Superior temporal gyrus (tissue), 1 donor: ENCODE measurements at regions not wholly inside any gene's neighbourhood (a gene's known extent, or its start where the extent isn't known, plus 50 kb on each side); places are given as distances from the start of the nearest gene placed in this dataset.
A peak's percentile ranks its signal among the peaks of the same experiment; 100 is the strongest.

Experiments
- DNase-seq: peaks from one replicate; pipeline ENCODE4 v3.0.0-alpha.2; 2016; ENCODE audit errors: extremely low spot score

DNA sequence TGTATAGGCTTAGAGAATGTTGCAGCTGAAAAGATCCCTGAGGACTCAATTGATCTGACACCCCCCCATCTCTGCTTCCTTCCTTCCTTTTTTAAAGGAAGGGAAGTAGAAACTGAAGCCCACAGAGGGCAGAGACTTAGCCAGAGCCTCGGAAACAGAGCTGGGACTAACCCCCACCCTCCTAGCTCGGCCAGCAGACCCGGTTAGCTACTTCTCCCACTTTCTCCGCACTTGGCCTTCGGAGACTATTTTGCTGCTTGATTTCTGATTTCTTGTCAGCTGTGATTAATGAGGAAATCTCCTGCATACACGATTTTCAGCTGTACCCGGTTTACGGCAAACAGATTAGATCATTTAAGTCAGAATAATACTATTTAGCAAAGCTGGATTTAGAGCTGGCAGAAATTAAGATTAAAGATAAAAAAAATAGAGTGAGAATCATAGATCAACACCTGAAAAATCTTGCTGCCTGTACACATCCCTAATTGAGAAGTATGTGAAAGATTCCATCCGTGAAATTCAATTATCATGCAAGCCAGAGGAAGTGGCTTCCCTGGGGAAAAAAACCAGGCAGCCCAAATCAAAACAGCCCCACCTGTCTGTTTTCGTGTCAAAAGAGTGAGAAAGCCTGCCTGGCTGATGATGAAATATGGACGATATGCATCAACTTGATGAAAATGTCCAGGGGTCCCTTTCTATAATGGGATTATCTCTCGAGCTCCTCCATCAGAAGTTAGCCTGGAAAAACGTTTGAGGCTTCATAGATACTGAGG, 159.5 kb upstream of the SHB start:
- DNase-seq = no peak

DNA sequence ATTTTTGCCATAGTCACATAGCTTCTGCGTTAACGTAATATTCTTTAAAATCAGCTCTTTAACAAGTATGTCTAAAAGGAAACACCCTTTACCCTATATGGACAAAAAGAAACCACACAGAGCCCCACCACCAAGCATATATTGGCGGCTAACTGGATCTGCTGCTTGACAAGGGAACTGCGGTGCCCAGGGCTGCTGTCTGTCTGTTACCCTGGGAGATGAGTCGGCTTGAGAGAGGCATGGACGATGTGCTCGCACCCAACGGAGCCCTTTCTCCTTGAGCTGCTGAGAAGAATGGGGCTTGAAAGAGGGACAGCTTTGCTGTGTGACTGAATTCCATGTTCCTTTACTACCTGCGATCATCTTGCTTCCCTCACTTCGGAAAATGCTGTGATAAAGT, 158.6 kb upstream of the SHB start:
- no peak for DNase-seq

DNA sequence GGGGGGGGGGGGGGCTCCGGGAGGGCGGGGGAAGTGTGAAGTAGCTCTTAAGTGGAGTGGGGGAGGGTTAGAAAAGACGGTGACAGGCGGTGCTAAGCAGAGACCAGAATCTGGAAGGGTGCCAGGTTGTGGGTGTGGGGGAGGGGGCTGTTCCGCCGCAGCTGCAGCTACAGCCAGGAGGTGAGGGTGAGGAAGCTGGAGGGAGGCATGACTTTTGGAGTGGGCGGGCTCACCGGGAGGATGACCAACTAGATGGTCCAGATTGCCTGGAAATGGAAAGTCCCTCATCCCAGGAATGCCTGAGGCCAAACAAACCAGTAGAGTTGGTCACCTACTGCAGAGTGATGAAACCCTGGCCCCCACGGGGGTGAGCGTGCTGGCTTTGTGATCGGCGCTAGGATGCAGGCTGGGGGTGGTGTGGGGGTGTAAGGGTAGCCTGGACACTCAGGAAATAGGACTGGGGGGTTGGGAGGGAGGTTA, 158.1 kb upstream of the SHB start:
- no peak for DNase-seq

DNA sequence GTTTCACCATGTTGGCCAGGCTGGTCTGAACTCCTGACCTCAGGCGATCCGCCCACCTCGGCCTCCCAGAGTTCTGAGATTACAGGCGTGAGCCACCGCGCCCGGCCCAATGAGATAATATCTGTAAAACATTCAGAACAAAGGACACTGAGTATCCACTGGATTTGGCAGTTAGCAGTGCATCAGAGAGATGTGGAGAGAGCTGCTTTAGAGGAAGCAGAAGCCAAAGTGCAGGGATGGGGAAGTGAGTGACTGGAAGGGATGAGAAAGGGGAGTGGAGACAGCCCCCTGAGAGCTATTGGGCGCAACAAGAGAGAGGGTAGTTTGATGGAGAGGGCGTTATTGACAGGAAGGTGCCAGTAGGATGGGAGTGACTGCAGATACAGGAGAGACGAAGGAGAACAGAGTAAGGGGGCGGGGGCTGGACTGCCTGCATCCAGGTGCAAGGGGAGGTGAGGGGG, 157.5 kb upstream of the SHB start:
- DNase-seq = no peak

DNA sequence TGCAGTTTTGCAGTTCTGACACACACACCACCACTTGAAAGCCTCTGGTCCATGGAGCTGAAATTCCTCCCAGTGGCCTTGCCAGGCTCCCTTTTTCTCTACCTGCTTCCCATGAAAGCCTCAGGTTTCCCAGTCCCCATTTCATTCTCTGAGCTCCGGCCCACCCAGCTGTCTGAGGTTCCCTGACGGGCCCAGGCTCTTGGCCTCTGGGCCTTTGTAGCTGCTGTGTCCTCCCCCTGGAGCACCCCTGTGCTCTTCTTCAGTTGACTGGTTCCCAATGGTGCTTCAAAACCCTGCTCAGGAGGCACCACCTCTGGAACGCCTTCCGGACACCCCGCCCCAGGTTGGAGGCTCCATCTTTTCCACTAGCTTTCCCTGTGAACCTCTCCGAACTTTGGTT, 155.9 kb upstream of the SHB start:
- no peak for DNase-seq

DNA sequence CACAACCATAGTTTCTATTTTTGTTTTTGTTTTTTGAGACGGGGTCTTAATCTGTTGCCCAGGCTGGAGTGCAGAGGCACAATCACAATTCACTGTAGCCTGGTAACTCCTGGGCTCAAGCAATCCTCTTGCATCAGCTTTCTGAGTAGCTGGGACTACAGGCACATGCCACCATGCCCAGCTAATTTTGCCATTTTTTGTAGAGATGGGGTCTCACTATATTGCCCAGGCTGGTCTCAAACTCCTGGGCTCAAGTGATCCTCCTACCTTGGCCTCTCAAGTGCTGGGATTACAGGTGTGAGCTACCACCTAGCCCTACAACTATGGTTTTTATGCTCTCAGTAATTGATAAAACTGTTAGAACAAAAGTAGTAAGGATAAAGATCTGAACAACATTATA, 147.5 kb upstream of the SHB start:
- DNase-seq = no peak

DNA sequence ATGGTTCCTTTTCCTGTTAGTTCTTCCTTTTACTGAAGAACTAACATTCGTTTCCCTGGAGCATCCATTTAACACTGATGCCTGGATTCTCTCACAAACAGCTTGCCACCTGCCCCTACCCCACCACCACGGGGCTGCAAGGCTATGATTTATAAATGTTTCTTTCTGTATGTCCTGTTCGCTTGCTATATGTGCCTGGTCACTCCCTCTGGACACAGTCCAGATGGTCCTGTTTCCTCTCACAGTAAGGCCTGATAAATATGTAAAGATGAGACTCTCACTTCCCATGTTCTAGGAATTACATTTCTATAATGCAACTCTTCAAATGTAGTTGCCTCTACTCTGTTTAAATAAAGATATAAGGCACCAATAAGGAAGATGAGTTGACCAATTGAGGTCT, 146.4 kb upstream of the SHB start:
- DNase-seq = no peak

DNA sequence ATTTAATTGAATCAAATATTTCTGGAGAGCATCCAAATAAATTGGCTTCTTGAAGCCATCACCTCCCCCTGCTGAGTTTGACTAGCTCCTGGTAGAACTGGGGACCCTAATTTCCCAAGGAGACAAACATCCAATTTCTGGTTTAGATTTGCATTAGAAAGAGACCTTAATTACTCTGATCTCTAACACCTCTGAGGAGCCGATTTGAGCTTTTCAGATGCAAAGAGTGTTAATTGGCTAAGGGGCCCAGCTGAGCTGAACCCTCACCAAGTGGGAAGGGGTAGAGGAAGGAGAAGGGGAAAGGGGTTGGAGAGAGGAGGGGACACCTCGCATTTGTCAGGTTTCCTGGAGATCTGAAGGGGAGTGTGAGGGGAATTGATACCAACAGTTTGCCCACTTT, 145.4 kb upstream of the SHB start:
- DNase-seq = no peak

DNA sequence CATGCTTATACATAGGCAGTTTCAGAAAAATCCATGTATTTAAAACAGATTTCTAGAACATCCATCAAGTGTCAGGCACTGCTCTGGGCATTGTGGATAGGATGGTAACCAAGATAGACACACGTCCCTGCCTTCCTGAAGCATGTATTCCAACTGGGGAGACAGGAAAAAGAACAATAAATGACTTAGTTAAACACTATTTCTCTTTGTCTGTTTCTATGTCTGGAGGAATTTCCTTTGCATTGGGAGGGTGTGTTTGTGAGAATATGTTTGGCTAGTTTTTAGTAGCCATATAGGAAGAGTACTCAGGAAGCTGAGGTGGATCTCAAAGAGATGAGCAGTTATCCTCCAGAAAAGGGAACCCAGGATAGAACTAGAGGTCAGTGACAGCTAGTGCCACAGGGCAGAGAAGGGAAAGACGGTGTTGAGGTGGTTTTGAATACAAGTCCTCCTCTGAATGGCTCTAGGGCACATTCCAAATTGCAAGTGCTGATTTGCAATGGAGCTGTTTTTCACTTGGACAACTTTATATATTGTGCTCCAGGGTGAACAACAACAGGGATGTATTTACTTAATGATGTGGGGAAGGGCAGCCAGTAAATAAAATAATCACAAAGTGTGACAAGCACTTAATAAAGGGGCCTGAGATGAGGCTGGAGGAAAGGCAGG, 144.7 kb upstream of the SHB start:
- DNase-seq = no peak

DNA sequence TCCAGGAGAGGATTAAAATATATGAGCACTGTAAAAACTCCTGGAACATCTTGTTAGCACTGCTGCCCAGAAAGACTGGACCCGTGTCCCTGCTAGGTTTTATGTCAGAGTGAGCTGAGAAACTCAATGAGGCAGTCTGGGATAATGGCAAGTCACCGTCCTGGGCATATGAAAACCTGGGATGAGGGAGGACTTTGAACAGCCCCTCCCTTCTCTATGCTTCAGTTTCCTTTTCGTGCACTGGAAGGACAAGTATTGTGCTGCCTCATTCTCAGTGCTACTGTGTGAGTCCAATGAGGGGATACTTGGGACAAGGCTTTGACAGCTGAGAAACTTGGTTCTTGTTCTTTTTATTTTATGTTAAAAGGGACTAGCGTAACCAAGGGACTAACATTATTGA, 143.0 kb upstream of the SHB start:
- no peak for DNase-seq

DNA sequence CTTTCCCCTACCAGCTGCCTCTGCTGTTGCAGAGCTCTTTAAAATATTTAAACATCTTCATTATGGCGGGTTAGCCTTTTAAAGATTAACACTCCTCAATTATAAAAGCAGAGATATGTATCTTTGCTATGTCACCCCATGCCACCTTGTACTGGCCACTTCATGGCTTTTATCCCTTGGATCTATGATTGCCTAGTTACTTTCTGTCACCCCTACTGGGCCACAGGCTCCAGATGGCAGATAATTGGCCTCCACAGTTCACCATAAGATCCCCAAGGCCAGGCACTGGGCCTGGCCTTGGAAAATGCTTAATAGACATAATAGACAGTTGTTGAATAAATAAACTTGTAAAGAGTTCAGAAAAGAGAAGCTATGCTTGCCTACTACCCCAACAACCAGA, 142.0 kb upstream of the SHB start:
- DNase-seq = no peak

DNA sequence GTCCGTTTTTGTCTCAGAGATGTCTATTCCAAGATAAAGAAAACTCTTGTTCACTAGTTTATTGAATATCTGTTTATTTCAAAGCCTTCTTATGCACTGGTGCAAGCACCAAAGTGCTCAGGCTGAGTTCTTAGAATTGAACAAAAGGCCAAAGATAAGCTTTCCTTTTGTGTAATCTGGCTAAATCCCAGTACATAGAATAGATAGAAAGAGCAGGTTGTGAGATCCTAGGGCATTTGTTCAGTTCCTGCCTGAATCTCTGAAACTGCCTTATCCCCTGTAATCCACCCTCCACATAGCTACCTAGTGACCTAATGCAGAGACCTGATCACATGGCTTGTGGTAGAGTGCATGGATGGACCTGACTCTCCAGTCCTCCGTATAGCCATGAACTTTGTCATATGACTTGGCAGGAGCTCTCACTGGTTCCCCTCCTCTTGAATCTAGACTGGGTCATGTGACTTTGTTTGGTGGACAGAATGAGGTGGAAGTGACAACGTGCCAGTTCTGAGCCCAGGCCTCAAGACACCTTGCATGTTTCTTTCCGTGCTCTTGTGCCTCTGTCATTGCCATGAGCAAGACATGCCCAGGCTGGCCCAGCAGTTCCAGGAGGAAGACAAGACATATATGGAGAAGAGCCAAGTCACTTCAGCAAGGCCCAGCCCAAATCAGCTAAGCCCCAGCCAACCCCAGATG, 139.3 kb upstream of the SHB start:
- no peak for DNase-seq

DNA sequence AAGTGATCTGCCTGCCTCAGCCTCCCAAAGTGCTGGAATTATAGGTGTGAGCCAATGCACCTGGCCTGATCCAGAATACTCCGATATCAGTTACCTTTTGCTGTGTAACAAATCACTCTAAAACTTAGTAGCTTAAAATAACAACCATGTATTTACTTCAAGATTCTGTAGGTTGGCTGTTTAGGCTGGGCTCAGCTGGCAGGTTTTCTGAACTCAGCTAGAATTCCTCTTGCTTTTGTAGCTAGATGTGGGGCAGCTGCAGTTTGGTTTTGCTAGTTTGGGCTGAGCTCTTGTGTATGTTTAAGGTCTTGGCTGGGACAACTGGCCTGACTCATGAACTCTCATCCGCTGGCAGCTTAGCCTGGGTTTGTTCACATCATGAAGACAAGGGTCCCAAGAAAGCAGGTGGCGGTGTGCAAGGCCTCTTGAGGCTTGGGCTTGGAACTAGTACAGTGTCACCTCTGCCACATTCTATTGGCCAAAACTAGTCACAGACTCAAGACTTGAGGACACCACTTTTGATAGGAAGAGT, 138.3 kb upstream of the SHB start:
- DNase-seq = no peak

DNA sequence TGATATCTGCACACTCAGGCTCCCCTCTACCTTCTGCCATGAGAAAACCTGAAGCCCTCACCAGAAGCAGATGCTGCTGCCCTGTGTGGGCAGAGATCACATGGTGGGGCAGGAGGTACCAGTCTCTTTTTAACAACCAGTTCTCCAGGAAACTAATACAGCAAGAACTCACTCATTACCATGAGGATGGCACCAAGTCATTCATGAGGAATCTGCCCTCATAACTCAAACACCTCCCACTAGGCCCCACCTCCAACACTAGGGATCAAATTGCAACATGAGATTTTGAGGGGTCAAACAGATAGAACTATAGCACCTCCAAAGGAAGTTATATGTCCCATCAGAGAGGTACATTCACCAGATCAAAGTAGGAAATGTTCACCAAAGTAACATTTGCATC, 136.3 kb upstream of the SHB start:
- DNase-seq = no peak

DNA sequence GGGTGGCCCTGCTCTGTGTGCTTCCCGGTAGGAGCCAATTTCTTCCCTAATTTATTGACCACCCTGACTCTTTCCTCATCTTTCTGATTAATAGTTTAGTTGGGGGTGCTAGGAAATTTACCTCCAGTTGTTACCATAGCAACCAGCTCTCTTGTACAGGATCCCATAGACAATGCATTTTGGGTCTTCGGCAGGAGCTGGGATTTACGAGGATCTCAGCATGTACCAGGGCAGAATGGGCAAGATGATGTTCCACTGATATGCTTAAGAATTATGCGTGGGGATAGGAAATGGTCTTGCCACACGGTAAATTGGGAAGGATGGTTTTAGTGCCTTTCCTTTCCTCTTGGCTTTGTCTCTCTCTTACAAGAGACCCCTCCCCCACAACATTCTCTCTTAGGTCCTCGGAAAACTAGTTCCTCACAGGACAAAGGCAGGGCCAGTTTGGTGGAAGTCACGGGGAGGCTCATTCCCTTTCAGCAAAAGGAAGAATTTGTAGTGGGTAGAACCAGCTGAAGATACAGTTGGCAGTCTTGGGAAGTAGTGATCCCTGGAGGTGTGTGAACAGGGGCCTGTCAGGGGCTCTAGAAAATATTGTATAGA, 133.4 kb upstream of the SHB start:
- DNase-seq = no peak

DNA sequence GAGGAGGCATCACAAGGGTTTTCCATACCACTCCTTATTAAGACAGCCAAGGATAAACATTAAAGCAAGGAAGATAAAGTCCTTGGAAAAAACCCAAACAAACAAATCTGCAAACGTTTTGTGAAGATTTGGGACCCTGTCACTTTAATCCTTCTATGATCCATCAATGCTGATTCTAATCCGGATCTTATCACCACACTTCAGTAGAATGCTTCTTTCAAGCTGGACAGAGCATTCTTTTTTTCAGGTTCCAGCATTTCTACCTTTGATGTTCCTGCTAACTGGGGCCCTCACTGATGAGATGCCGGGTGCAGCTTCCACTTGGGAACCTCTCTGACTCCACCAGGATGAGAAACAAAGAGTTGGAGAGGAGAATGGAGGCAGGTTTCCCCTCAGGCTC, 132.8 kb upstream of the SHB start:
- no peak for DNase-seq

DNA sequence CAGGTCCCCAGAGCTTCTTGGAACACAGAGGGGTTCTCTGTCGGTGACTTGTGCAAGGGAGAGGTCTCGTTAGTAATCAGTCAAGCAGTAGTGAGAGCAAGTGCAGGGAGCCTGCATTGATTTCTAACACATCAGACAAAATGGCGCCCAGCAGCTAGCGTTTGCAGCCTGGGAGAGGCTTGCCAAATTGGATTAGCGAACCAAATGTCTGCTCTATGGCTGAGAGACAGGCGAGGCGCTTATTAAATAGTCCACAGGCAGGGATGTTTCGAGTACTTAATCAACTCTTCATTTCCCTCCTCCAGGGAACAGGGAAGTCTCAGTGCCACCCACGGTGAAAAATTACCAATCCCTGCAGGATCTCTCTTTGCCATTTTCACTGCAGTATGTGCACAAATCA, 131.4 kb upstream of the SHB start:
- DNase-seq = peak; percentile 38

DNA sequence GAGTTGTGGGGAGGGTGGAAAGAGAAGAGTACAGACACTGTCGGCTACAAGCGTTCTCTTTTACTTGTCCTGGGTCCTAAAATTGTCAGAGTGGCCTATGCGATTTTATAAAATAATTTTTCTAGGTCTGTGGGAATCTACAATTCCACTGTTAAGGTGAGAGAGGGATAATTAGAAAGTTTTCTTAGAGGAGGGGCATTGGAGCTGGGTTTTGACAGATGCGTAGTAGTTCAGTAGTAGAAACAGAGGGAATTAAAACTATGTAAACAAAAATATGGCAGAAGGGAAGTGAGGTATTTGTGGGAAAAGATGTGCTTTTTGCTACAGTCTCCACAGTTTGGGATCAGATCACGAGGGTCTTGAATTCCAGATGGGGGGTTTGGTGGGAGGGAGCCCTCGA, 129.1 kb upstream of the SHB start:
- no peak for DNase-seq

DNA sequence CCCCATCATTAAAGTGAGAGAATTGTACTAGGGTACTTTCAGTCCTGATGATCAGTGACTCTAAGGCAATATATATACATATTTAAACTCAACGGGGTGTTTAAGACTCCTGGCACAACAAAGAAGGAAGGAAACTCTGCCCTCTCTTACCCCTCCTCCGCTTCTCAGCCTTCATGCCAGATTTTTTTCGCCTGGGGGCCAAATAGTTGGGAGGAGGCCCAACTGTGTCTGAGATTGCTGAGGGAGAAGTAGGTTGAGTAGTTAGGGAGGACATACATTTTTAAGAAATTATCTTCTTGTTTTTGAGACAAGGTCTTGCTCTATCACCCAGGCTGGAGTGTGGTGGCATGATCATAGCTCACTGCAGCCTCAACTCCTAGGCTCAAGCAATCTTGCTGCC, 127.7 kb upstream of the SHB start:
- no peak for DNase-seq

DNA sequence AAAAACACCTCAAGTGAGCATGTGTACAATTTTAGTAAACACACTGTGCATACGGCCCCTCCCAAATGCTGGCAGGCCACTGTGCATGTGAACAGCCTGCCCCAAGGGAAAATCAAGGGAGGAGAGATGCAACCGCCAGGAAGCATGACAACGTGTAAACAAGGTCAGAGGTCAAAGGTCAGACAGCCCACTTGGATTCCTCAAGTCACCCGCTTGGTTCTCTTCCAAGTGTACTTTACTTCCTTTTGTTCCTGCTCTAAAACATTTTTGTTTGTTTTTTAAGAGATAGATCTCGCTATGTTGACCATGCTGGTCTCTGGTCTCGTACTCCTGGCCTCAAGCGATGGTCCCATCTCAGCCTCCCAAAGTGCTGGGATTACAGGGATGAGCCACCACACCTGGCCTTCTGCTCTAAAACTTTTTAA, 126.7 kb upstream of the SHB start:
- DNase-seq = no peak

DNA sequence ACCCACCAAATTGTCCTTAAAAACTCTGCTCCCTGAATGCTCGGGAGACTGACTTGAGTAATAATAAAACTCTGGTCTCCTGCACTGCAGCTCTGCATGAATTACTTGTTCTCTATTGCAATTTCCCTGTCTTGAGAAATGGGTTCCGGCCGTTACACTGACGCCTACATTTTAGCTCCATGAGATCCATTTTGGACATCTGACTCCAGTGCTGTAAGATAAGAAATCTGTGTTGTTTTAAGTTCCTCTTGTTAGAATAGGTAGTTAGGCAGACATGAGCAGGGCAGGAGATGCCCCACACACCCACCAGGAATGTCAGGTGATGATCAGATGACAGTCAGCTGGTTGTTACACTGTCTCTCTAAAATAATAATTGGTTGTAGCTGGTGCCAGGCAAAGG, 125.8 kb upstream of the SHB start:
- DNase-seq = no peak

DNA sequence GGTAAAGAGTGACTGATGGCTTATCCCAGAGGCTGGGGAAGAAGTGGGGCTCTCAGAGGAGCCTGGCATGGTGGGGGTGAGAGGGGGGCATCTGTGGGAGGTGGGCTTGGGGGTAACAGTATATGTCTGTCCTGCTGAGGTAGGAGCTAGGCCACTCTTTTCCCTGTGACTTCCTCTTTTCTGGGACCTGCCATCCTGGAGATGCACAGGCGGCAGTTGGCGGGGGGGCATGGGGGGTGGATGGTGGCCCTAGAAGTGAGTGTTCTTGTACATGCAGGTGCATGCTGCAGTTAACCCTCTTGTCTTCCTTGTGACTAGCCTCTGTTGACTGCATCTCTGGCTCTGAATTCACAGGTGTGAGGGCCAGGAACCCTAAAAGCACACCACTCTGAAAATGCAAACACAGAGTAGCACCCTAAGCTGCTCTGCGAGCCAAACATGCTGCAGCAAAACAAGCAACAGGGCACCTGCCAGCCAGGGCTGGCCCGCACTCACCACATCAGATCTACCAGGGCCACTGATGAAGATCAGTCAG, 123.8 kb upstream of the SHB start:
- DNase-seq = no peak
